Adrenal gland (tissue), 5 donors: ENCODE measurements at regions not wholly inside any gene's neighbourhood (a gene's known extent, or its start where the extent isn't known, plus 50 kb on each side); places are given as distances from the start of the nearest gene placed in this dataset.

Source experiments
- POLR2A ChIP-seq, 2 donors: fragments of 450-650 bp; IDR thresholded peaks; one replicate each; pipeline ENCODE4 v1.6.1; 2017; ENCODE audit warnings: antibody characterized with exemption in 2 of 2, mild to moderate bottlenecking in 2 of 2, moderate library complexity in 1 of 2
- TF ChIP-seq, protein P1 (sequence below), 6 experiments: fragments of 450-650 bp in 4 of 6; fragments of 200-600 bp in 2 of 6; sonication (generic) in 1 of 6; IDR thresholded peaks; 1 replicate in 5 of 6; 2 replicates in 1 of 6; pipeline versions ENCODE4 v1.5.1 to v1.8.0; 2016 to 2021; ENCODE audit warnings: antibody characterized with exemption in 6 of 6, mild to moderate bottlenecking in 2 of 6, moderate library complexity in 1 of 6
- donor health status: DM: no; HTN: no; CAD: no.

DNA sequence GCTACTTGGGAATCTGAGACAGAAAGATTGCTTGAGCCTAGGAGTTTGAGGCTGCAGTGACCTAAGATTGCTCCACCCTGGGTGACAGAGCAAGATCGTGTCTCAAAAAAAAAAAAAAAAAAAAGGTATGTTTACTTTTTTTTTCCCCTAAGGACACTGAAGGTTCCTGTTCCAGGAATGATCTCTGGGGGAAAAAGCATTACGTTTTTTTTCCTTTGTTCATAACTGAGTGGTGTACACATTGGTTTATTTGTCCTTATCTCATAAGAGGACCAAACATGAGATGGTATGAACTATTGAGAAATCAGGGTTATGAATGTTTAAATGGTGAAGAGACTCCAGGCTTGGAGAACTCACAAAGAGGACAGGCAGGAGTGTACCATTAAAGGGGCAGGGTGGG is 120.4 kb upstream of the IL1RAPL2 start:
- no peak for TF ChIP-seq POLR2A (IDR thresholded peaks at IDR 0.05)
- TF ChIP-seq, protein P1, sequence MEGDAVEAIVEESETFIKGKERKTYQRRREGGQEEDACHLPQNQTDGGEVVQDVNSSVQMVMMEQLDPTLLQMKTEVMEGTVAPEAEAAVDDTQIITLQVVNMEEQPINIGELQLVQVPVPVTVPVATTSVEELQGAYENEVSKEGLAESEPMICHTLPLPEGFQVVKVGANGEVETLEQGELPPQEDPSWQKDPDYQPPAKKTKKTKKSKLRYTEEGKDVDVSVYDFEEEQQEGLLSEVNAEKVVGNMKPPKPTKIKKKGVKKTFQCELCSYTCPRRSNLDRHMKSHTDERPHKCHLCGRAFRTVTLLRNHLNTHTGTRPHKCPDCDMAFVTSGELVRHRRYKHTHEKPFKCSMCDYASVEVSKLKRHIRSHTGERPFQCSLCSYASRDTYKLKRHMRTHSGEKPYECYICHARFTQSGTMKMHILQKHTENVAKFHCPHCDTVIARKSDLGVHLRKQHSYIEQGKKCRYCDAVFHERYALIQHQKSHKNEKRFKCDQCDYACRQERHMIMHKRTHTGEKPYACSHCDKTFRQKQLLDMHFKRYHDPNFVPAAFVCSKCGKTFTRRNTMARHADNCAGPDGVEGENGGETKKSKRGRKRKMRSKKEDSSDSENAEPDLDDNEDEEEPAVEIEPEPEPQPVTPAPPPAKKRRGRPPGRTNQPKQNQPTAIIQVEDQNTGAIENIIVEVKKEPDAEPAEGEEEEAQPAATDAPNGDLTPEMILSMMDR (IDR thresholded peaks at IDR 0.05): no peak
